AG09319 (cell line): ENCODE measurements at regions not wholly inside any gene's neighbourhood (a gene's known extent, or its start where the extent isn't known, plus 50 kb on each side); places are given as distances from the start of the nearest gene placed in this dataset.
"Not testable (repeated sequence)": the region's sequence is repeated elsewhere in the genome, so short reads cannot be mapped to it uniquely, and the experiment has no call there.

Source experiments
- DNase-seq: peaks from one replicate; pipeline ENCODE4 v3.0.0-alpha.2; 2010; ENCODE audit warnings: low read depth; ENCODE audit errors: extremely low read depth
- CTCF ChIP-seq: IDR thresholded peaks from 2 replicates; pipeline ENCODE4 v1.5.1; 2011; ENCODE audit warnings: low read depth, mild to moderate bottlenecking, inconsistent platforms, low read length, moderate library complexity

- no peak for DNase-seq
These were observed 307.8 kb downstream of the TSHZ3 start for GRCh38 chr19:31041461-31041860.

GRCh38 chr19:31039151-31039550 is 310.1 kb downstream of the TSHZ3 start:
- DNase-seq, result no peak
- TF ChIP-seq CTCF, result no peak

More at GRCh38 chr19:31041461-31041860, 307.8 kb downstream of the TSHZ3 start:
- no peak for TF ChIP-seq CTCF

GRCh38 chr19:31037286-31037980 is 311.8 kb downstream of the TSHZ3 start:
- DNase-seq, result no peak
- TF ChIP-seq CTCF, result no peak

- not testable (repeated sequence) for DNase-seq
These were observed 317.8 kb downstream of the TSHZ3 start for GRCh38 chr19:31031455-31031854.

- no peak for DNase-seq
- no peak for TF ChIP-seq CTCF
These were observed 326.2 kb downstream of the TSHZ3 start for GRCh38 chr19:31023038-31023437.

- TF ChIP-seq CTCF, result no peak
- DNase-seq, result no peak
These were observed 330.3 kb downstream of the TSHZ3 start for GRCh38 chr19:31018936-31019335.

- no peak for TF ChIP-seq CTCF
- DNase-seq, result no peak
These were observed 333.5 kb downstream of the TSHZ3 start for GRCh38 chr19:31015778-31016177.

- DNase-seq, result no peak
- TF ChIP-seq CTCF, result no peak
These were observed 334.6 kb downstream of the TSHZ3 start for GRCh38 chr19:31014668-31015067.
